ENCODE measurements at regions not wholly inside any gene's neighbourhood (a gene's known extent, or its start where the extent isn't known, plus 50 kb on each side); places are given as distances from the start of the nearest gene placed in this dataset.

DNA sequence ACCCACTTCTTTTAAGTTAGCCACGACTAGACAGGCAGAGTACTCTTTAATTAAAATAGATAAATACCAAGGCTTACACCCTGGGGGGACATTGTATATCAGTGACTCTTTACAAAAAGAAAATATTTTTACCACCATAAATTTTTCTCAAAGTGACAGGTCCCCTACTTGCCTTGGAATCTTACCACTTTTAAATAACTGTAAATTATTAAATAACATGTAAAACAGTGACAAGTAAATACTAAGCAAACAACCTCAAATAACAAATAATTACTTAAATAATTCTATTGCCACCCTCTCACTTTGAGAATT, 116.3 kb downstream of the OGFRL1 start:
- no peak for TF ChIP-seq POLR2A (IDR thresholded peaks at IDR 0.05)
- TF ChIP-seq CTCF (IDR thresholded peaks at IDR 0.05) = no peak

All from uterus (tissue), 2 donors.